ENCODE measurements at regions not wholly inside any gene's neighbourhood (a gene's known extent, or its start where the extent isn't known, plus 50 kb on each side); places are given as distances from the start of the nearest gene placed in this dataset.
"Not testable (repeated sequence)": the region's sequence is repeated elsewhere in the genome, so short reads cannot be mapped to it uniquely, and the experiment has no call there.

DNA sequence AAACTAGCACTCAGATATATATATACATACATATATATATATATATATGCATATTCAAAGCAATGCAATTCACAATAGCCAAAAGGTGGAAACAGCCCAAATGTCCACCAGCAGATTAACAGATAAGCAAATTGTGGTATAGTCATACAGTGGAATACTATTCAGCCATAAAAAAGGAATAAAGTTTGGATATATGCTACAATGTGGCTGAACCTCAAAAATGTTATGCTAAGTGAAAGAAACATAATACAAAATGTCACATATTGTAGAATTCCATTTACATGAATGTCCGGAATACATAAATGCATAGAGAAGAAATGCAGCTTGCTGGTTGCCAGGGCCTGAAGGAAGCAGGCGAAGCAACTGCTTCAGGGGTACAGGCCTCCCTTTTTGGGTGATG, 143.4 kb downstream of the ATPSCKMT start:
- TF ChIP-seq, protein P1, sequence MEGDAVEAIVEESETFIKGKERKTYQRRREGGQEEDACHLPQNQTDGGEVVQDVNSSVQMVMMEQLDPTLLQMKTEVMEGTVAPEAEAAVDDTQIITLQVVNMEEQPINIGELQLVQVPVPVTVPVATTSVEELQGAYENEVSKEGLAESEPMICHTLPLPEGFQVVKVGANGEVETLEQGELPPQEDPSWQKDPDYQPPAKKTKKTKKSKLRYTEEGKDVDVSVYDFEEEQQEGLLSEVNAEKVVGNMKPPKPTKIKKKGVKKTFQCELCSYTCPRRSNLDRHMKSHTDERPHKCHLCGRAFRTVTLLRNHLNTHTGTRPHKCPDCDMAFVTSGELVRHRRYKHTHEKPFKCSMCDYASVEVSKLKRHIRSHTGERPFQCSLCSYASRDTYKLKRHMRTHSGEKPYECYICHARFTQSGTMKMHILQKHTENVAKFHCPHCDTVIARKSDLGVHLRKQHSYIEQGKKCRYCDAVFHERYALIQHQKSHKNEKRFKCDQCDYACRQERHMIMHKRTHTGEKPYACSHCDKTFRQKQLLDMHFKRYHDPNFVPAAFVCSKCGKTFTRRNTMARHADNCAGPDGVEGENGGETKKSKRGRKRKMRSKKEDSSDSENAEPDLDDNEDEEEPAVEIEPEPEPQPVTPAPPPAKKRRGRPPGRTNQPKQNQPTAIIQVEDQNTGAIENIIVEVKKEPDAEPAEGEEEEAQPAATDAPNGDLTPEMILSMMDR (IDR thresholded peaks at IDR 0.05; ENCODE audit: low read depth, low read length) = no peak
- DNase-seq (ENCODE audit: extremely low read depth, low read depth) = no peak

DNA sequence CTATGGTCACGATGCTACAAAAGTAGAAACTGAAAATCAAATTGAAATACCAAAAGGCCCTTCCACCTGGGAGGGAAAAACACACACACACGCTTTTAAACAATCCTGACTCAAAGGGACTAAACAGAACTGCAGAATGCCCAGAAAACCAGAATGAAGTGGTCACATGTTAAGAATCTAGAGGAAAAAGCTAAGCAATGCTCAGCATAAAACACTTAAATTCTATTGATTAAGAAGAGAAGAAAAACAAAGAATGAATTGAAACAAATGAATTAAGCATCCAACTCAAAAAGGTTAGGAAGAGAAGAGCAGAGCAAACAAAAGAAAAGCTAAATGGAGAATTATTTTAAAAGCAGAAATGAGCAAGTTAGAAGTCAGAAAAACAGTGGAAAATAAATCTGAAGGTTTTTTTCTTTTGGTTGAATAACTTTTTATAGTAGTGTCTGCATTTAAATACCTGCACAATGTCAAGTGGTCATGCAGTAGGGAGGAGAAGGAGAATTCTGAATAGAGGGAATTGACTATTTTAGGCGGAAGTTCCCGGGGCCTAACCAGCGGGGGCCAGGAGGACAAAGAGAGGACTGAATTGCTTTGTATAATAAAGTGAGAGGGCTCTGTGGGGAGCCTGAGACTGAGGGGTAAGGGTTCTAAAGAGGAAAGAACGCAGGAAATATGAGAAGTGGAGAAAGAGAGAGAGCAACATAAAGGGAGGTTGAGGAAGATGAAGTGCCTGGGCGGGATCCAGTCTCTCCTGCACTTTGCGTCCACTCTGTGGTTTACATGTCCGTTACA, 146.8 kb downstream of the ATPSCKMT start:
- TF ChIP-seq, protein P1 (IDR thresholded peaks at IDR 0.05; ENCODE audit: low read depth, low read length) = no peak
- no peak for DNase-seq (ENCODE audit: extremely low read depth, low read depth)

DNA sequence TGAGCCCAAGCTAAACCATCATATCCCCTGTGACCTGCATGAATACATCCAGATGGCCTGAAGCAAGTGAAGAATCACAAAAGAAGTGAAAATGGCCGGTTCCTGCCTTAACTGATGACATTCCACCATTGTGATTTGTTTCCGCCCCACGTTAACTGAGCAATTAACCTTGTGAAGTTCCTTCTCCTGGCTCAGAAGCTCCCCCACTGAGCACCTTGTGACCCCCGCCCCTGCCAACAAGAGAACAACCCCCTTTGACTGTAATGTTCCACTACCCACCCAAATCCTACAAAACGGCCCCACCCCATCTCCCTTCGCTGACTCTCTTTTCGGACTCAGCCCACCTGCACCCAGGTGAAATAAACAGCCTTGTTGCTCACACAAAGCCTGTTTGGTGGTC, 147.5 kb downstream of the ATPSCKMT start:
- DNase-seq (ENCODE audit: extremely low read depth, low read depth) = not testable (repeated sequence)

DNA sequence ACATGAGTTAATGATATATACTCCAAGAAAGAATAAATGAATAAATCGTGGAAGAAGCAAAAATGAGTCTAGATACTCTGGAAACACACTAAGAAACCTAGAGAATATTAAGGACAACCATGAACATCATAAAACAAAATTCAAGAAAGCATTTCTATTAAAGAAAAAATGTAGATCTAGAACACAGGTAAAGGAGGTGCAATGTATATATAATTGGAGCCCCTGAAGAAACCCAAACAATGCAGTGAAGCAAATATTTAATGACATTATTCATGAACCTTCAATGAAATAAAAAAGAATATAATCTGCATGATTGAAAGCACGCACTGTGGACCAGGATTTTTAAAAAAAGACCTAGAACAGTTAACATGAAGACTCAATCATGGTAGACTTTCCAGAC, 150.1 kb downstream of the ATPSCKMT start:
- DNase-seq (ENCODE audit: extremely low read depth, low read depth) = no peak

DNA sequence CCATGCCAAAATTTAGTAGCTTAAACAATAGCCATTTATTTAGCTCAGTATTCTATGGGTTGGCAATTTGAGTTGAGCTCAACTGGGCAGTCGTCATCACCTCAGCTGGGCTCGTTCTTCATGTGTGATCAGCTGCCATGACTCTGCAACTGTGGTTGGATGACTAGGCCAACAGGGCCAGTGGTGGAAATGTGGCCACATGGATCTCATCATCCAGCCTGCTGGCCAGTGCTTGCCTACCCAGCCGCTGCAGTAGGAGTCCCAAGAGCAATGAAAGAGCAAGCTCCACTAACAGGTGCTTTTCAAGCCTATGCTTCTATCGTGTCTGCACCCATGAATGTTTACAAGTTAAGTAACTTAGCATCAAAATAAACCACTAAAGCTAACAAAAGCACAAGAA, 158.0 kb downstream of the ATPSCKMT start:
- TF ChIP-seq, protein P1 (IDR thresholded peaks at IDR 0.05; ENCODE audit: low read depth, low read length) = no peak
- DNase-seq (ENCODE audit: extremely low read depth, low read depth) = no peak

More for the DNA sequence above, 150.1 kb downstream of the ATPSCKMT start:
- TF ChIP-seq, protein P1 (IDR thresholded peaks at IDR 0.05; ENCODE audit: low read depth, low read length) = no peak

DNA sequence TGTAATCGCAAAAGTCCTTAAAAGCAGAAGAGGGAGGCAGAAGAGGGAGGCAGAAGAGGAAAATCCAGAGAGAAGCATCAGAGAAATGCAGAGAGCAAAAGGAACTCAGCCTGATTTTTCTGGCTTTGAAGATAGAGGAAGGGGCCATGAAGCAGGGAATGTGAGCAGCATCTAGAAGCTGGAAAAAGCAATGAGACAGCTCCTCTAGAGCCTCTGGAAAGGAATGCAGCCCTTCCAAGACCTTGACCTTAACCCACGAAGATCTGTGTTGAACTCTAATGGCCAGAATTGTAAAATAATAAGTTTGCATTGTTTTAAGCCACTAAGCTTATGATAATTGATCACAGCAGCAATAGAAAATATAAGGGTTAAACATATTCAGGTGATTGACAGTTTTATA, 159.6 kb downstream of the ATPSCKMT start:
- TF ChIP-seq, protein P1 (IDR thresholded peaks at IDR 0.05; ENCODE audit: low read depth, low read length) = no peak
- no peak for DNase-seq (ENCODE audit: extremely low read depth, low read depth)

DNA sequence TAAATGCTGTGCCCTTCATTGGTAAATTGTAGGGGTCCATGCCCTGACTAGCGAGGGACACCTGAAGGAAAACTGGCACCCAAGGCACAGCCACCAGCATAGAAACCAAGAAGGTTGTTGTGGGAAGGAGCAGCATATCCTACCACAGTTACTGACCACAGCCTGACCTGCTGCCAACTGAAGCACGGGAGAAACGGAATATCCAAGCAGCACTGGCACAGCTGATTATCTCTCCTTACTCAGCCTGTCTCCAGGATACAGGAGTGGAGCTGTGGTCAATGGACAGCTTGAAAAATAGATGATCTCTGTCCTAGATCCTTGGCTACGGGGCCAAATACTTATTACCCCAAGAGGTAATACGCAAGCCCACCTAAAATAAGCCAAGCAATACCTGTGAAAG, 164.5 kb downstream of the ATPSCKMT start:
- TF ChIP-seq, protein P1 (IDR thresholded peaks at IDR 0.05; ENCODE audit: low read depth, low read length) = no peak
- no peak for DNase-seq (ENCODE audit: extremely low read depth, low read depth)

DNA sequence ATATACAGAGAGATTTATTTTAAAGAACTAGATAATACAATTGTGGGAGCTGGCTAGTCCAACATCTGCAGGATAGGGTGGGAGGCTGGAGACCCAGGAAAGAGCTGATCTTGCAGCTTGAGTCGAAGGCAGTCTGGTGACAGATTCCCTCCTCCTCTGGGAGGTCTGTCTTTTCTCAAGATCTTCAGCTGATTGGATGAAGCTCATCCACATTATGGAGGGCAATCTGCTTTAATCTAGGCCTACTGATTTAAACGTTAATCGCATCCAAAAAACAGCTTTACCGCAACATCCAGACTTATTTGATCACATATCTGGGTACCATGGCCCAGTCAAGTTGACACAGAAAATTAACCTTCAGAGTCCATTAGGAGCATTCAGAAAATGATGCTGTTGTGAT, 168.1 kb downstream of the ATPSCKMT start:
- no peak for DNase-seq (ENCODE audit: extremely low read depth, low read depth)
- TF ChIP-seq, protein P1 (IDR thresholded peaks at IDR 0.05; ENCODE audit: low read depth, low read length) = no peak
